ENCODE measurements at regions not wholly inside any gene's neighbourhood (a gene's known extent, or its start where the extent isn't known, plus 50 kb on each side); places are given as distances from the start of the nearest gene placed in this dataset.

GRCh38 chr10:71075086-71075758 lies 137.1 kb upstream of the UNC5B start:
- no peak for TF ChIP-seq CTCF (IDR thresholded peaks at IDR 0.05)
- TF ChIP-seq POLR2A (IDR thresholded peaks at IDR 0.05), result no peak
